ENCODE measurements at regions not wholly inside any gene's neighbourhood (a gene's known extent, or its start where the extent isn't known, plus 50 kb on each side); places are given as distances from the start of the nearest gene placed in this dataset.

DNA sequence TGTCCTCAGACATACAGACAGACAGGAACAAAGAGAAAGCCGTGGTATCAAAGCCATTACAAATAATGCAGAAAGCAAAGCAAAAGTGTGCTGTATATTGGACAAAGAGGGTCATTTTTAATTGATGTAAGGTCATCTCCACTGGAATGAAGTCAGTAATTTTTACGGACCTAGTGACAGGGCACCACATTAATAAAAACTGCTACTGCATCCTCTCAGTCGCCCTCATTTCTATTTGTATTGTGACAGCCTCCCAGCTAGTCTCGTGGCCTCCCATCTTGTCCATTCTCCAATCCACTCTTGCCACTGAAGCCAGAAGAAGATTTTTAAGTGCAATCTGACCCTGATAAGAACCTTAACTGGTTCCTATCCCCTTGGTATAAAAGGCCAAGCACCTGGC, 132.4 kb downstream of the NUAK1 start:
- Histone ChIP-seq H3K4me3 (ENCODE audit: low read depth in 1 of 2, low read length in 1 of 2) (no peak overlapping the region), H3K36me3 (no peaks in the 10 kb centered on the region), H3K27me3 (no peaks in the 10 kb centered on the region), H3K27ac (no peak overlapping the region), H3K9me3 (no peaks in the 10 kb centered on the region), H3K4me1 (ENCODE audit: control insufficient read depth in 1 of 2, insufficient read depth in 1 of 2, low read depth in 1 of 2, low read length in 1 of 2) (no peaks in the 10 kb centered on the region)
- no peak for TF ChIP-seq CTCF (IDR thresholded peaks at IDR 0.05)

- no peak for TF ChIP-seq CTCF (IDR thresholded peaks at IDR 0.05)
- no peaks in the 10 kb centered on the region for H3K36me3 ChIP-seq
- no peak overlapping the region for H3K27ac ChIP-seq
- H3K9me3 ChIP-seq = no peaks in the 10 kb centered on the region
- H3K27me3 ChIP-seq = no peaks in the 10 kb centered on the region
- H3K4me1 ChIP-seq (ENCODE audit: control insufficient read depth in 1 of 2, insufficient read depth in 1 of 2, low read depth in 1 of 2, low read length in 1 of 2) = no peaks in the 10 kb centered on the region
- H3K4me3 ChIP-seq (ENCODE audit: low read depth in 1 of 2, low read length in 1 of 2) = no peak overlapping the region
Measured at GRCh38 chr12:106006940-106007339, 131.8 kb downstream of the NUAK1 start.

GRCh38 chr12:106010741-106011140, 128.0 kb downstream of the NUAK1 start:
- no peak for TF ChIP-seq CTCF (IDR thresholded peaks at IDR 0.05)

More at GRCh38 chr12:106010741-106011140, 128.0 kb downstream of the NUAK1 start:
- Histone ChIP-seq H3K27me3 (no peaks in the 10 kb centered on the region), H3K36me3 (no peaks in the 10 kb centered on the region), H3K4me1 (ENCODE audit: control insufficient read depth in 1 of 2, insufficient read depth in 1 of 2, low read depth in 1 of 2, low read length in 1 of 2) (no peaks in the 10 kb centered on the region), H3K27ac (no peak overlapping the region), H3K4me3 (ENCODE audit: low read depth in 1 of 2, low read length in 1 of 2) (no peak overlapping the region), H3K9me3 (no peaks in the 10 kb centered on the region)

All from neutrophil (primary cell).